ENCODE measurements at regions not wholly inside any gene's neighbourhood (a gene's known extent, or its start where the extent isn't known, plus 50 kb on each side); places are given as distances from the start of the nearest gene placed in this dataset.
"Not testable (repeated sequence)": the region's sequence is repeated elsewhere in the genome, so short reads cannot be mapped to it uniquely, and the experiment has no call there.

DNA sequence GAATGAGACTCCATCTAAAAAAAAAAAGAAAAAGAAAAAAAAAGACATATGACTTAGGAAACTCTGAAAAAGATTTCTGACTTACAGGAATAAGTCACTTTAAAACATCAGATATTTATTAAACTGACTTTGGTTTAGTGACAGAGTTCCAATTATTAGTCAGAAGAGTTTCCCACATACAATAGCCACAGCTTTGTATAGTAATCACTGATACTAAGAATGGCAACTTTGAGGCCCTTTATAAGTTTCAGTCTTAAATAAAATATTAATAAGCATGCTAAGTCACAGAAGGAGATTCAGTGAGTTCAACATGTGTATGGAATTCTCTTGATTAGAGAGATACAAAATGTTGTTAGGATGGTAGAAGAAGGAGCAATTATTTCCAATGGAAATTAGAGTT, 652.3 kb upstream of the AMOT start:
- Histone ChIP-seq H3F3A (ENCODE audit: insufficient read depth, low read length) (no peaks in the 10 kb centered on the region), H3K4me1 (ENCODE audit: insufficient read depth, low read length, severe bottlenecking) (no peaks in the 10 kb centered on the region), H3K4me3 (ENCODE audit: low read depth, low read length, poor library complexity, severe bottlenecking) (no peak overlapping the region), H3K9me3 (ENCODE audit: low read length) (no peaks in the 10 kb centered on the region), H3K27ac (ENCODE audit: low read depth, low read length, poor library complexity, severe bottlenecking) (no peak overlapping the region), H3K9ac (ENCODE audit: low read length) (no peak overlapping the region), H4K20me1 (ENCODE audit: insufficient read depth, low read length) (no peaks in the 10 kb centered on the region), H3K27me3 (ENCODE audit: insufficient read depth, low read length) (no peaks in the 10 kb centered on the region), H3K4me2 (ENCODE audit: low read length) (no peak overlapping the region), H3K79me2 (ENCODE audit: insufficient read depth, low read length) (no peaks in the 10 kb centered on the region), H3K9me2 (ENCODE audit: low read depth, low read length) (no peaks in the 10 kb centered on the region), H3K36me3 (ENCODE audit: insufficient read depth, low read length) (no peaks in the 10 kb centered on the region), H2AFZ (ENCODE audit: low read length) (no peak overlapping the region)
- TF ChIP-seq EZH2 (IDR thresholded peaks at IDR 0.05; ENCODE audit: borderline replicate concordance, low read length), result no peak
- TF ChIP-seq CTCF (IDR thresholded peaks at IDR 0.05; ENCODE audit: low read length), result no peak

DNA sequence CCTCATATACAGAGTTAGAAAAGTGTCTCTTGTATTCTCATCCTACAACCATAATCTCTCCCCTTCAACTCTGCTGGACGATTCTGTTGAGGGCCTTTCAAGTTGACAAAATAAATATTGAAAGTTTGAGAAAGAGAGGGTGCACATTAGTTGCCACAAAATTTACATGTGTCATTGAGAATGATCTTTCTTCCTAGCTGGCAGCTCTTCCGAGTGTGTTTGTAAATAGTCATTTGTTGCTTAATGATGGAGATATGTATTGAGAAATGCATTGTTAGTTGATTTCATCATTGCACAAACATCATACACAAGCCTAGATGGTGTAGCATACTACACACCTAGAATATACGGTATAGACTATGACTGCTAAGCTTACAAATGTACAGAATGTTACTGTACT, 632.8 kb upstream of the AMOT start:
- H3K9me3 ChIP-seq (ENCODE audit: low read length), result no peaks in the 10 kb centered on the region
- H3K36me3 ChIP-seq (ENCODE audit: insufficient read depth, low read length), result no peaks in the 10 kb centered on the region
- TF ChIP-seq CTCF (IDR thresholded peaks at IDR 0.05; ENCODE audit: low read length) (no peak), EZH2 (IDR thresholded peaks at IDR 0.05; ENCODE audit: borderline replicate concordance, low read length) (no peak)
- H3K4me2 ChIP-seq (ENCODE audit: low read length), result no peak overlapping the region
- H3K9me2 ChIP-seq (ENCODE audit: low read depth, low read length), result no peaks in the 10 kb centered on the region
- H3K27ac ChIP-seq (ENCODE audit: low read depth, low read length, poor library complexity, severe bottlenecking), result no peak overlapping the region
- no peaks in the 10 kb centered on the region for H3K79me2 ChIP-seq (ENCODE audit: insufficient read depth, low read length)
- H4K20me1 ChIP-seq (ENCODE audit: insufficient read depth, low read length), result no peaks in the 10 kb centered on the region
- H2AFZ ChIP-seq (ENCODE audit: low read length), result no peak overlapping the region
- H3K9ac ChIP-seq (ENCODE audit: low read length), result no peak overlapping the region
- H3K27me3 ChIP-seq (ENCODE audit: insufficient read depth, low read length), result no peaks in the 10 kb centered on the region
- no peaks in the 10 kb centered on the region for H3K4me1 ChIP-seq (ENCODE audit: insufficient read depth, low read length, severe bottlenecking)
- no peaks in the 10 kb centered on the region for H3F3A ChIP-seq (ENCODE audit: insufficient read depth, low read length)
- no peak overlapping the region for H3K4me3 ChIP-seq (ENCODE audit: low read depth, low read length, poor library complexity, severe bottlenecking)

GRCh38 chrX:113473015-113473414, 632.4 kb upstream of the AMOT start:
- not testable (repeated sequence) for H4K20me1 ChIP-seq (ENCODE audit: insufficient read depth, low read length); H3K79me2 ChIP-seq (ENCODE audit: insufficient read depth, low read length); H3K4me1 ChIP-seq (ENCODE audit: insufficient read depth, low read length, severe bottlenecking); H3K9me2 ChIP-seq (ENCODE audit: low read depth, low read length); H3K4me3 ChIP-seq (ENCODE audit: low read depth, low read length, poor library complexity, severe bottlenecking); H3K9ac ChIP-seq (ENCODE audit: low read length); H3K4me2 ChIP-seq (ENCODE audit: low read length); H3K9me3 ChIP-seq (ENCODE audit: low read length); H3K36me3 ChIP-seq (ENCODE audit: insufficient read depth, low read length); H3K27ac ChIP-seq (ENCODE audit: low read depth, low read length, poor library complexity, severe bottlenecking); H3K27me3 ChIP-seq (ENCODE audit: insufficient read depth, low read length); H3F3A ChIP-seq (ENCODE audit: insufficient read depth, low read length); H2AFZ ChIP-seq (ENCODE audit: low read length)

DNA sequence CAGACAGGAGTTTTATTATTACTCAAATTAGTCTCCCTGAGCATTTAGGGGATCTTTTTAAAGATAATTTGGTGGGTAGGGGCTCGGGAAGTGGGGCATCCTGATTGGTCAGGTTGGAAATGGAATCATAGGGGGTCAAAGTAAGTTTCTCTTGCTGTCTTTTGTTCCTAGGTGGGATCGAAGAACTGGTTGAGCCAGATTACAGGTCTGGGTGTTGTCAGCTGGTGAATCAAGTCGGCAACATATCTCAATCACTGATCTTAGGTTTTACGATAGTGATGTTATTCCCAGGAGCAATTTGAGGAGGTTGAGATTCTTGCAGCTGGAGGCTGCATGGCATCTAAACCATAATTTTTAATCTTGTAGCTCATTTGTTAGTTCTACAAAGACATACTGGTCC, 629.5 kb upstream of the AMOT start:
- H3K79me2 ChIP-seq (ENCODE audit: insufficient read depth, low read length), result no peaks in the 10 kb centered on the region
- no peaks in the 10 kb centered on the region for H3K9me2 ChIP-seq (ENCODE audit: low read depth, low read length)
- no peaks in the 10 kb centered on the region for H3K36me3 ChIP-seq (ENCODE audit: insufficient read depth, low read length)
- H3K4me1 ChIP-seq (ENCODE audit: insufficient read depth, low read length, severe bottlenecking), result no peaks in the 10 kb centered on the region
- H3K27ac ChIP-seq (ENCODE audit: low read depth, low read length, poor library complexity, severe bottlenecking), result no peak overlapping the region
- H3K9ac ChIP-seq (ENCODE audit: low read length), result no peak overlapping the region
- TF ChIP-seq CTCF (IDR thresholded peaks at IDR 0.05; ENCODE audit: low read length), result no peak
- no peak for TF ChIP-seq EZH2 (IDR thresholded peaks at IDR 0.05; ENCODE audit: borderline replicate concordance, low read length)
- no peaks in the 10 kb centered on the region for H3F3A ChIP-seq (ENCODE audit: insufficient read depth, low read length)
- no peak overlapping the region for H2AFZ ChIP-seq (ENCODE audit: low read length)
- H4K20me1 ChIP-seq (ENCODE audit: insufficient read depth, low read length), result no peaks in the 10 kb centered on the region
- H3K4me2 ChIP-seq (ENCODE audit: low read length), result no peak overlapping the region
- H3K9me3 ChIP-seq (ENCODE audit: low read length), result no peaks in the 10 kb centered on the region
- no peak overlapping the region for H3K4me3 ChIP-seq (ENCODE audit: low read depth, low read length, poor library complexity, severe bottlenecking)
- H3K27me3 ChIP-seq (ENCODE audit: insufficient read depth, low read length), result no peaks in the 10 kb centered on the region

All from OCI-LY1 (cell line).